GM23338 (cell line): ENCODE measurements at regions not wholly inside any gene's neighbourhood (a gene's known extent, or its start where the extent isn't known, plus 50 kb on each side); places are given as distances from the start of the nearest gene placed in this dataset.

Source experiments
- ATAC-seq: fragments of 200-7000 bp; cut with Tn5 transposase; 3 replicates; pipeline ENCODE4 v1.9.1; 2020
- DNase-seq: peaks from one replicate; pipeline ENCODE4 v3.0.0-alpha.2; 2015; ENCODE audit warnings: low spot score
- H2AFZ ChIP-seq: fragments of 200-600 bp; sonication (generic); 2 replicates; pipeline ENCODE4 v1.8.0; 2016; ENCODE audit warnings: antibody characterized with exemption, mild to moderate bottlenecking, moderate library complexity
- H3F3A ChIP-seq: fragments of 200-600 bp; sonication (generic); replicated peaks from 2 replicates; pipeline ENCODE4 v1.8.0; 2017; ENCODE audit warnings: antibody characterized with exemption, mixed run types, low read depth
- H3K27ac ChIP-seq: fragments of 200-600 bp; sonication (generic); 2 replicates; pipeline ENCODE4 v1.6.1; 2016; ENCODE audit warnings: low read depth
- H3K27me3 ChIP-seq: fragments of 200-600 bp; sonication (generic); 2 replicates; pipeline ENCODE4 v1.8.0; 2016; ENCODE audit warnings: mild to moderate bottlenecking, mixed run types, moderate library complexity; ENCODE audit not compliant: insufficient read depth
- H3K36me3 ChIP-seq: fragments of 200-600 bp; sonication (generic); 2 replicates; pipeline ENCODE4 v1.8.0; 2016; ENCODE audit warnings: mild to moderate bottlenecking; ENCODE audit not compliant: insufficient read depth
- H3K4me1 ChIP-seq: fragments of 200-600 bp; sonication (generic); 2 replicates; pipeline ENCODE4 v1.8.0; 2016; ENCODE audit warnings: mild to moderate bottlenecking, moderate library complexity; ENCODE audit not compliant: insufficient read depth
- H3K4me2 ChIP-seq: fragments of 200-600 bp; sonication (generic); 2 replicates; pipeline ENCODE4 v1.7.1; 2017; ENCODE audit warnings: mixed run types
- H3K4me3 ChIP-seq: fragments of 200-600 bp; sonication (generic); 2 replicates; pipeline ENCODE4 v1.6.1; 2016; ENCODE audit warnings: mixed run types
- H3K79me2 ChIP-seq: fragments of 200-600 bp; sonication (generic); replicated peaks from 2 replicates; pipeline ENCODE4 v1.8.0; 2017; ENCODE audit warnings: mild to moderate bottlenecking; ENCODE audit not compliant: insufficient read depth
- H3K9me2 ChIP-seq: fragments of 200-600 bp; sonication (generic); 2 replicates; pipeline ENCODE4 v1.8.0; 2017; ENCODE audit not compliant: insufficient read depth
- H4K20me1 ChIP-seq: fragments of 200-600 bp; sonication (generic); replicated peaks from 2 replicates; pipeline ENCODE4 v1.8.0; 2017; ENCODE audit warnings: mild to moderate bottlenecking; ENCODE audit not compliant: insufficient read depth
- H3K27ac Mint-ChIP-seq: 2 replicates; pipeline ENCODE4 v1.8.0; 2020; ENCODE audit warnings: inconsistent platforms, mild to moderate bottlenecking, moderate library complexity, mixed read lengths
- H3K27me3 Mint-ChIP-seq: 3 replicates; pipeline ENCODE4 v1.8.0; 2022; ENCODE audit warnings: low read depth, mild to moderate bottlenecking, moderate library complexity, mixed read lengths, inconsistent platforms; ENCODE audit not compliant: insufficient read depth, poor library complexity
- H3K36me3 Mint-ChIP-seq: 3 replicates; pipeline ENCODE4 v1.8.0; 2021; ENCODE audit warnings: low read depth, mild to moderate bottlenecking, inconsistent platforms, moderate library complexity, mixed read lengths
- H3K4me1 Mint-ChIP-seq: 3 replicates; pipeline ENCODE4 v1.8.0; 2020; ENCODE audit warnings: mild to moderate bottlenecking, inconsistent platforms, mixed read lengths
- H3K4me3 Mint-ChIP-seq: 3 replicates; pipeline ENCODE4 v1.8.0; 2021; ENCODE audit warnings: moderate library complexity, mild to moderate bottlenecking, inconsistent platforms, mixed read lengths
- H3K9me3 Mint-ChIP-seq: 3 replicates; pipeline ENCODE4 v1.8.0; 2020; ENCODE audit warnings: moderate library complexity, mild to moderate bottlenecking, inconsistent platforms, mixed read lengths
- CREB1 ChIP-seq: fragments of 250-450 bp; sonication (Bioruptor Pico); IDR thresholded peaks from 2 replicates; pipeline ENCODE4 v1.5.0; 2020; ENCODE audit warnings: low read depth, mild to moderate bottlenecking, moderate library complexity
- CTCF ChIP-seq, 2 experiments: fragments of 200-600 bp in 1 of 2; sonication (generic) in 1 of 2; conservative IDR thresholded peaks; 2 replicates each; pipeline versions ENCODE4 v1.5.1 to v1.6.1; 2016 to 2017; ENCODE audit warnings: antibody characterized with exemption in 2 of 2, low read depth in 2 of 2, mild to moderate bottlenecking in 2 of 2, moderate library complexity in 1 of 2
- EZH2 ChIP-seq: fragments of 200-600 bp; sonication (generic); IDR thresholded peaks from one replicate; pipeline ENCODE4 v1.8.0; 2017; ENCODE audit warnings: antibody characterized with exemption, mild to moderate bottlenecking, low read depth; ENCODE audit not compliant: unreplicated experiment
- EZH2phosphoT487 ChIP-seq: fragments of 200-600 bp; sonication (generic); IDR thresholded peaks from one replicate; pipeline ENCODE4 v1.8.1; 2018; ENCODE audit warnings: antibody characterized with exemption; ENCODE audit not compliant: unreplicated experiment
- JUNB ChIP-seq: IDR thresholded peaks from one replicate; pipeline ENCODE4 v1.6.1; 2016; ENCODE audit warnings: antibody characterized with exemption; ENCODE audit not compliant: unreplicated experiment
- NANOG ChIP-seq: IDR thresholded peaks from 2 replicates; pipeline ENCODE4 v1.6.1; 2016; ENCODE audit warnings: antibody characterized with exemption, borderline replicate concordance
- POLR2AphosphoS5 ChIP-seq: IDR thresholded peaks from 2 replicates; pipeline ENCODE4 v1.6.1; 2016; ENCODE audit warnings: antibody characterized with exemption, low read depth
- ZNF114 ChIP-seq: fragments of 250-450 bp; sonication (Bioruptor Pico); IDR thresholded peaks from 2 replicates; pipeline ENCODE4 v1.5.0; 2020; ENCODE audit warnings: mild to moderate bottlenecking, moderate library complexity
- ZNF331 ChIP-seq: fragments of 250-450 bp; sonication (Bioruptor Pico); IDR thresholded peaks from 2 replicates; pipeline ENCODE4 v1.5.0; 2020; ENCODE audit warnings: low read depth, mild to moderate bottlenecking, moderate library complexity
- ZNF462 ChIP-seq: fragments of 250-450 bp; sonication (Bioruptor Pico); IDR thresholded peaks from 2 replicates; pipeline ENCODE4 v1.5.0; 2020; ENCODE audit warnings: mild to moderate bottlenecking, moderate library complexity
- TF ChIP-seq, protein P1 (sequence below): IDR thresholded peaks from 2 replicates; pipeline ENCODE4 v1.6.1; 2016; ENCODE audit warnings: antibody characterized with exemption
- TF ChIP-seq, protein P2 (sequence below): IDR thresholded peaks from one replicate; pipeline ENCODE4 v1.6.1; 2018; ENCODE audit warnings: antibody characterized with exemption; ENCODE audit not compliant: unreplicated experiment

GRCh38 chr4:179692222-179692621 lies 2250.0 kb upstream of the AGA start (continued):
- TF ChIP-seq, protein P1, sequence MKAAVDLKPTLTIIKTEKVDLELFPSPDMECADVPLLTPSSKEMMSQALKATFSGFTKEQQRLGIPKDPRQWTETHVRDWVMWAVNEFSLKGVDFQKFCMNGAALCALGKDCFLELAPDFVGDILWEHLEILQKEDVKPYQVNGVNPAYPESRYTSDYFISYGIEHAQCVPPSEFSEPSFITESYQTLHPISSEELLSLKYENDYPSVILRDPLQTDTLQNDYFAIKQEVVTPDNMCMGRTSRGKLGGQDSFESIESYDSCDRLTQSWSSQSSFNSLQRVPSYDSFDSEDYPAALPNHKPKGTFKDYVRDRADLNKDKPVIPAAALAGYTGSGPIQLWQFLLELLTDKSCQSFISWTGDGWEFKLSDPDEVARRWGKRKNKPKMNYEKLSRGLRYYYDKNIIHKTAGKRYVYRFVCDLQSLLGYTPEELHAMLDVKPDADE = no peak

- Histone ChIP-seq H3K27ac (no peak overlapping the region), H3K27me3 (no peaks in the 10 kb centered on the region), H3K4me3 (no peak overlapping the region), H3K9me2 (no peaks in the 10 kb centered on the region), H3K4me2 (no peak overlapping the region), H3K4me1 (no peaks in the 10 kb centered on the region), H3K36me3 (no peaks in the 10 kb centered on the region), H2AFZ (no peak overlapping the region), H4K20me1 (no peaks in the 10 kb centered on the region), H3F3A (no peaks in the 10 kb centered on the region), H3K79me2 (no peaks in the 10 kb centered on the region)
- peaks cover 2% of the 10 kb centered on the region for H3K27me3 Mint-ChIP-seq
- DNase-seq = no peak
- H3K9me3 Mint-ChIP-seq = no peaks in the 10 kb centered on the region
- no peaks in the 10 kb centered on the region for H3K36me3 Mint-ChIP-seq
- no peak overlapping the region for H3K4me3 Mint-ChIP-seq
- no peak for ATAC-seq
- no peak overlapping the region for H3K27ac Mint-ChIP-seq
- H3K4me1 Mint-ChIP-seq = peaks cover 3% of the 10 kb centered on the region; the same call in 1 of the 3 replicates
- TF ChIP-seq NANOG (no peak), JUNB (no peak), CTCF (conservative IDR thresholded peaks at IDR 0.05; ENCODE audit: low read depth in 2 of 2) (no peak), EZH2phosphoT487 (no peak), ZNF114 (no peak), CREB1 (CRISPR knock-in tag) (no peak), POLR2AphosphoS5 (no peak), EZH2 (no peak), ZNF331 (CRISPR knock-in tag) (no peak), ZNF462 (no peak)
- TF ChIP-seq, protein P1 = no peak
- TF ChIP-seq, protein P2, sequence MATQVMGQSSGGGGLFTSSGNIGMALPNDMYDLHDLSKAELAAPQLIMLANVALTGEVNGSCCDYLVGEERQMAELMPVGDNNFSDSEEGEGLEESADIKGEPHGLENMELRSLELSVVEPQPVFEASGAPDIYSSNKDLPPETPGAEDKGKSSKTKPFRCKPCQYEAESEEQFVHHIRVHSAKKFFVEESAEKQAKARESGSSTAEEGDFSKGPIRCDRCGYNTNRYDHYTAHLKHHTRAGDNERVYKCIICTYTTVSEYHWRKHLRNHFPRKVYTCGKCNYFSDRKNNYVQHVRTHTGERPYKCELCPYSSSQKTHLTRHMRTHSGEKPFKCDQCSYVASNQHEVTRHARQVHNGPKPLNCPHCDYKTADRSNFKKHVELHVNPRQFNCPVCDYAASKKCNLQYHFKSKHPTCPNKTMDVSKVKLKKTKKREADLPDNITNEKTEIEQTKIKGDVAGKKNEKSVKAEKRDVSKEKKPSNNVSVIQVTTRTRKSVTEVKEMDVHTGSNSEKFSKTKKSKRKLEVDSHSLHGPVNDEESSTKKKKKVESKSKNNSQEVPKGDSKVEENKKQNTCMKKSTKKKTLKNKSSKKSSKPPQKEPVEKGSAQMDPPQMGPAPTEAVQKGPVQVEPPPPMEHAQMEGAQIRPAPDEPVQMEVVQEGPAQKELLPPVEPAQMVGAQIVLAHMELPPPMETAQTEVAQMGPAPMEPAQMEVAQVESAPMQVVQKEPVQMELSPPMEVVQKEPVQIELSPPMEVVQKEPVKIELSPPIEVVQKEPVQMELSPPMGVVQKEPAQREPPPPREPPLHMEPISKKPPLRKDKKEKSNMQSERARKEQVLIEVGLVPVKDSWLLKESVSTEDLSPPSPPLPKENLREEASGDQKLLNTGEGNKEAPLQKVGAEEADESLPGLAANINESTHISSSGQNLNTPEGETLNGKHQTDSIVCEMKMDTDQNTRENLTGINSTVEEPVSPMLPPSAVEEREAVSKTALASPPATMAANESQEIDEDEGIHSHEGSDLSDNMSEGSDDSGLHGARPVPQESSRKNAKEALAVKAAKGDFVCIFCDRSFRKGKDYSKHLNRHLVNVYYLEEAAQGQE = no peak
Observed at GRCh38 chr4:179695175-179695574, 2252.9 kb upstream of the AGA start.
